Transverse colon (tissue), 4 donors: ENCODE measurements at regions not wholly inside any gene's neighbourhood (a gene's known extent, or its start where the extent isn't known, plus 50 kb on each side); places are given as distances from the start of the nearest gene placed in this dataset.

ENCODE experiments used
- DNase-seq: peaks from one replicate; pipeline ENCODE4 v3.0.0-alpha.2; 2019
- H3K27ac ChIP-seq, 4 donors: fragments of 200-600 bp; sonication (generic); 2 replicates each; pipeline ENCODE4 v1.5.1; 2016 to 2018; ENCODE audit warnings: inconsistent platforms in 4 of 4
- H3K27me3 ChIP-seq: fragments of 200-600 bp; sonication (generic); 2 replicates; pipeline ENCODE4 v1.5.1; 2017; ENCODE audit warnings: inconsistent platforms
- H3K36me3 ChIP-seq, 4 donors: fragments of 200-600 bp; sonication (generic); 2 replicates each; pipeline ENCODE4 v1.5.1; 2017 to 2019; ENCODE audit warnings: inconsistent platforms in 4 of 4
- H3K4me1 ChIP-seq, 4 donors: fragments of 200-600 bp; sonication (generic); 2 replicates each; pipeline ENCODE4 v1.5.1; 2017 to 2020; ENCODE audit warnings: inconsistent platforms in 4 of 4
- H3K4me3 ChIP-seq, 4 donors: fragments of 200-600 bp; sonication (generic); 1 replicate in 1 of 4; 2 replicates in 3 of 4; pipeline versions ENCODE4 v1.5.1 to v1.6.1; 2017 to 2019; ENCODE audit warnings: inconsistent platforms in 4 of 4
- H3K9me3 ChIP-seq, 2 donors: fragments of 200-600 bp; sonication (generic); 2 replicates each; pipeline ENCODE4 v1.5.1; 2017 to 2019; ENCODE audit warnings: inconsistent platforms in 2 of 2
- CTCF ChIP-seq, 5 experiments: fragments of 200-600 bp in 3 of 5; fragments of 450-650 bp in 2 of 5; sonication (generic) in 3 of 5; IDR thresholded peaks; 1 replicate in 2 of 5; 2 replicates in 3 of 5; pipeline ENCODE4 v1.5.1; 2016 to 2017; ENCODE audit warnings: antibody characterized with exemption in 5 of 5, inconsistent platforms in 3 of 5, mild to moderate bottlenecking in 2 of 5, moderate library complexity in 1 of 5
- EP300 ChIP-seq: sonication (generic); formaldehyde crosslinking; IDR thresholded peaks from one replicate; pipeline ENCODE4 v1.6.1; 2017; ENCODE audit warnings: antibody characterized with exemption, low read depth
- POLR2A ChIP-seq: fragments of 450-650 bp; IDR thresholded peaks from one replicate; pipeline ENCODE4 v1.6.1; 2016; ENCODE audit warnings: antibody characterized with exemption, mild to moderate bottlenecking, moderate library complexity
- POLR2AphosphoS5 ChIP-seq, 3 donors: sonication (generic); formaldehyde crosslinking; IDR thresholded peaks; one replicate each; pipeline ENCODE4 v1.6.1; 2016; ENCODE audit warnings: antibody characterized with exemption in 3 of 3
- WGBS, 2 donors: methylation state at CpG; one replicate each; pipeline ENCODE4 v1.1.5; 2018; ENCODE audit warnings: low coverage in 1 of 2; 5-methylcytosine and 5-hydroxymethylcytosine counted together
- in situ Hi-C, 4 donors: fragments of 200-750 bp; cut with MboI; loops; one replicate each; pipeline versions ENCODE4 v1.15.0 to v1.15.1; 2017; ENCODE audit warnings: low sequenced_read_pairs in 3 of 4, low pct_ligation_motif_present in 1 of 4, low pct_unique_long_range_greater_than_20kb in 1 of 4
- intact Hi-C: fragments of 100-400 bp; cut with DNase I; formaldehyde crosslinking; loops from one replicate; pipeline ENCODE4 v1.15.1; 2023; ENCODE audit warnings: low total_unique reads

DNA sequence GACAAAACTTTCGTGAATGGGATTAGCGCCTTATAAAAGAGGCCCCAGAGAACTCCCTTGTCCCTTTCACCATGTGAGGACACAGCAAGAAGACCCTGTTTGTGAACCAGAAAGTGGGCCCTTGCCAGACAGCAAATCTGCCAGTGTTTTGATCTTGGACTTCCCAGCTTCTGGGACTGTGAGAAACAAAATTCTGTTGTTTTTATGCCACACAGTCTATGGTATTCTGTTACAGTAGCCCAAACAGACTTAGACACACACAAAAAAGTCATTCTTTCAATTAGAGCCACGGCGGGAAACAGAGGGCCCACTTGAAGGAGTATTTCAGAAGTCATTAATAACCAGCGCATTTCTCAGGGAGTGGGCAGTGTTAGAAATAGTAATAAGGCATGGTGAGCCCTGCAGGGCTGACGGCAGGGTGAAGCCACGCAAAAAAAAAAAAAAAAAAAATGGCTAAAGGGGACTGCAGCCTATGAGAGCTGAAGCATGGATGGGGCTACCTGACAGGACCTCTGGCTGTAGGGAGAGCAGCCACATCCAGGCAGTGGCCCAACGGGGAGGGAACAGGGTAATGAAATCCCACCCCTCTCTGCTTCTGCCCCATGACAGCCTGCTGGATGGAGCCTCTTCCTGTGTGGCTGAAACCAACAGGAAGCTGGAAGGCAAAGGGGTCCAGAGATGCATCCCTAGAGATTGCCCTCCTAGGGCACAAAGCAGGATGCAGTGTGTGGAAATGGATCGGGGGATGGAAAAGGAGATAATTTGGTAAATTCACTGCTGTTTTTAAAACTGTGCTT, 189.3 kb downstream of the KCNS3 start:
- TF ChIP-seq POLR2A (no peak), CTCF (IDR thresholded peaks at IDR 0.05) (no peak), POLR2AphosphoS5 (IDR thresholded peaks at IDR 0.05) (no peak), EP300 (no peak)
- no peaks in the 10 kb centered on the region for H3K36me3 ChIP-seq
- no peaks in the 10 kb centered on the region for H3K27me3 ChIP-seq
- H3K9me3 ChIP-seq, result no peaks in the 10 kb centered on the region
- no peak overlapping the region for H3K27ac ChIP-seq
- DNase-seq, result no peak
- peaks cover 0 to 12% (median 0%) of the 10 kb centered on the region in 4 donors for H3K4me1 ChIP-seq
- intact Hi-C loops, result no loop called here
- 67 to 84% methylated on average over 7 to 9 of the region's 9 CpGs for WGBS, 2 donors
- in situ Hi-C loops, result no loop called here
- H3K4me3 ChIP-seq, result no peak overlapping the region

DNA sequence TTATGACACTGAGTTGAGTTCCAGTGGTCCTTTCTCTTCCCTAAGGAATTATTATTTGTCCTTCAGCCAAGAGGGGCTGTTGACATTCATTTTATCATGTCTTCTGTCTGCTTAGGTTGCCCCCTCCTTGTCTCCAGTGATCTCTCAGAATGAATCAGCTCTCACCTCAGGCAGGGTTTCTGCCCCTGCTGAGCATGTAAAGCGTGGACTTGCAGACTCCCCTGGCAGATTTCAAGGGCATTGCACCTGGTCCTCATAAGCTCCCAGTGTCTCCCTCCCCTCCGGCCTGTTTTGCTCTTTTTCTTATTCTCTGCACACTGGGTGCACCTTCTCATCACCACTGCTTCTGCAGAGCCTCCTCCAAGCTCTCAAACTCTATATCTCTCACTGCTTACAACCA, 188.4 kb downstream of the KCNS3 start:
- WGBS, 2 donors, result 65% methylated on average over 2 of the region's 2 CpGs; no CpG with 5 or more reads in 1 of the 2 donors
- intact Hi-C loops (no loop called here), in situ Hi-C loops (no loop called here)
- H3K27ac ChIP-seq, result peak overlapping the region in 3 of 4 donors; percentile 14 to 24 (median 17)
- DNase-seq, result no peak
- H3K36me3 ChIP-seq, result no peaks in the 10 kb centered on the region
- H3K27me3 ChIP-seq, result no peaks in the 10 kb centered on the region
- TF ChIP-seq POLR2AphosphoS5 (IDR thresholded peaks at IDR 0.05), result no peak
- no peak for TF ChIP-seq CTCF (IDR thresholded peaks at IDR 0.05)
- no peak for TF ChIP-seq EP300
- TF ChIP-seq POLR2A, result no peak
- no peaks in the 10 kb centered on the region for H3K9me3 ChIP-seq
- H3K4me1 ChIP-seq, result peaks cover 0 to 12% (median 0%) of the 10 kb centered on the region in 4 donors
- no peak overlapping the region for H3K4me3 ChIP-seq

DNA sequence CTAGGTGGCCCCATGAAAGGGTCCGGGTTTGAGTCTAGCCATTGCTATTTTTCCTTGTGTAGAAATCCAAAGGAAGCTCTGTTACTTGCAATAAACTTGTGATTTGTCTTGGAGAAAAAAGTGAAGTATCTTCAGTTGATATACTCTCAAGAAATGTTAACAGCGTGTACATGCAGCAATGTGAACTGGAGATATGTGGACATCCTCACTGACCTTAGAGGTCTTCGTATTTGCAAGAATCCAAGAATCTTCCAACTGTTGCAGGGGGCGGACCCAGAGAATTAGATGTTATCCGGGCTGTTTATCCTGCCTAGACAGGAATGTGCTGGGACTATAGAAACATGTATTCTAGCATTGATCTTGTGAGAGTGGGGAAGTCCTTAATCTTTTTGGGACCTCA, 187.6 kb downstream of the KCNS3 start:
- in situ Hi-C loops (no loop called here), intact Hi-C loops (no loop called here)
- no peak for TF ChIP-seq POLR2A
- TF ChIP-seq EP300, result no peak
- TF ChIP-seq POLR2AphosphoS5 (IDR thresholded peaks at IDR 0.05), result no peak
- TF ChIP-seq CTCF (IDR thresholded peaks at IDR 0.05), result no peak
- H3K27ac ChIP-seq, result peak overlapping the region in 3 of 4 donors; percentile 14 to 24 (median 17)
- no peak for DNase-seq
- peaks cover 0 to 12% (median 0%) of the 10 kb centered on the region in 4 donors for H3K4me1 ChIP-seq
- H3K27me3 ChIP-seq, result no peaks in the 10 kb centered on the region
- no peaks in the 10 kb centered on the region for H3K36me3 ChIP-seq
- WGBS, 2 donors, result 71 to 77% methylated on average over 5 of the region's 5 CpGs
- H3K4me3 ChIP-seq, result no peak overlapping the region
- H3K9me3 ChIP-seq, result no peaks in the 10 kb centered on the region

DNA sequence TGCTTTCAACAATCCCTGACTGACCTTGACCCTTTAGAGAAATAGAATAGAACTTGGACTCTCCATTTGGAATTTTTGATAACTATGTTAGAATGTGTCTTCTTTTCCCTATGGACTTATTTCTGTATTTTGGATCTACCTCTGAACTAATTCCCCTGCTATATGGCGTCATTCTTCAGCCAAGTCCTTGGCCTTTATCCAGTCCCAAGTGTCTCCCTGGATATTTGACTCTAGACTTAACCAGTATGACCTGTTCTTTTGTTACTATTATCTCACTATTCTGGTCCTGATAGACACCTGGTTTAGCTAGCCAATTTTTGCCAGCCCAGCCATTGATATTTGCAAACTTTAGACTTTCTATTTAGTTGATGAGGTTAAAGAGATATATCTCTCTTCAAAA, 186.8 kb downstream of the KCNS3 start:
- no peaks in the 10 kb centered on the region for H3K36me3 ChIP-seq
- in situ Hi-C loops (no loop called here), intact Hi-C loops (no loop called here)
- no peak overlapping the region for H3K4me3 ChIP-seq
- 33 to 43% methylated on average over 1 of the region's 1 CpG for WGBS, 2 donors
- H3K9me3 ChIP-seq, result no peaks in the 10 kb centered on the region
- no peak for DNase-seq
- H3K4me1 ChIP-seq, result peaks cover 0 to 12% (median 0%) of the 10 kb centered on the region in 4 donors
- TF ChIP-seq EP300, result no peak
- no peak for TF ChIP-seq POLR2AphosphoS5 (IDR thresholded peaks at IDR 0.05)
- no peak for TF ChIP-seq CTCF (IDR thresholded peaks at IDR 0.05)
- no peak for TF ChIP-seq POLR2A
- H3K27me3 ChIP-seq, result no peaks in the 10 kb centered on the region
- no peak overlapping the region for H3K27ac ChIP-seq
